HG03064 (cell line): ENCODE measurements at regions not wholly inside any gene's neighbourhood (a gene's known extent, or its start where the extent isn't known, plus 50 kb on each side); places are given as distances from the start of the nearest gene placed in this dataset.

Source experiments
- ATAC-seq: cut with Tn5 transposase; IDR thresholded peaks from one replicate; pipeline ENCODE4 v1.9.1; 2021; ENCODE audit warnings: low read depth; ENCODE audit not compliant: unreplicated experiment

- no peak for ATAC-seq
These were observed 877.1 kb upstream of the CNTN5 start for GRCh38 chr11:98143661-98144060.

- ATAC-seq: no peak
These were observed 867.0 kb upstream of the CNTN5 start for GRCh38 chr11:98153752-98154151.

GRCh38 chr11:98155696-98156095, 865.1 kb upstream of the CNTN5 start:
- ATAC-seq: no peak

- no peak for ATAC-seq
These were observed 842.8 kb upstream of the CNTN5 start for GRCh38 chr11:98177925-98178324.

- ATAC-seq: no peak
These were observed 840.2 kb upstream of the CNTN5 start for GRCh38 chr11:98180511-98180910.

GRCh38 chr11:98180921-98181320, 839.8 kb upstream of the CNTN5 start:
- ATAC-seq: no peak

GRCh38 chr11:98183034-98183433, 837.7 kb upstream of the CNTN5 start:
- ATAC-seq: no peak

- no peak for ATAC-seq
These were observed 835.5 kb upstream of the CNTN5 start for GRCh38 chr11:98185245-98185644.

- ATAC-seq: no peak
These were observed 826.1 kb upstream of the CNTN5 start for GRCh38 chr11:98194611-98195010.

- ATAC-seq: no peak
These were observed 825.4 kb upstream of the CNTN5 start for GRCh38 chr11:98195300-98195699.

GRCh38 chr11:98207086-98207485, 813.7 kb upstream of the CNTN5 start:
- no peak for ATAC-seq

GRCh38 chr11:98227278-98227677, 793.5 kb upstream of the CNTN5 start:
- ATAC-seq: no peak

- ATAC-seq: no peak
These were observed 790.1 kb upstream of the CNTN5 start for GRCh38 chr11:98230678-98231077.

GRCh38 chr11:98234698-98235097, 786.1 kb upstream of the CNTN5 start:
- no peak for ATAC-seq

- ATAC-seq: no peak
These were observed 776.9 kb upstream of the CNTN5 start for GRCh38 chr11:98243897-98244296.

- no peak for ATAC-seq
These were observed 759.8 kb upstream of the CNTN5 start for GRCh38 chr11:98260983-98261382.

GRCh38 chr11:98277251-98277912, 743.4 kb upstream of the CNTN5 start:
- no peak for ATAC-seq

GRCh38 chr11:98289617-98290263, 731.0 kb upstream of the CNTN5 start:
- ATAC-seq: no peak

GRCh38 chr11:98296091-98296880, 724.5 kb upstream of the CNTN5 start:
- ATAC-seq: no peak

- no peak for ATAC-seq
These were observed 720.0 kb upstream of the CNTN5 start for GRCh38 chr11:98300719-98301118.

- ATAC-seq: no peak
These were observed 712.8 kb upstream of the CNTN5 start for GRCh38 chr11:98307827-98308491.
